Ishikawa (cell line): ENCODE measurements at regions not wholly inside any gene's neighbourhood (a gene's known extent, or its start where the extent isn't known, plus 50 kb on each side); places are given as distances from the start of the nearest gene placed in this dataset.

Source experiments
- CEBPB ChIP-seq: IDR thresholded peaks from 2 replicates; pipeline ENCODE4 v1.6.1; 2012
- CREB1 ChIP-seq: IDR thresholded peaks from 2 replicates; pipeline ENCODE4 v1.6.1; 2012; ENCODE audit warnings: low read depth
- EGR1 ChIP-seq: IDR thresholded peaks from 2 replicates; pipeline ENCODE4 v1.6.1; 2012
- EP300 ChIP-seq: IDR thresholded peaks from 2 replicates; pipeline ENCODE4 v1.6.1; 2012; ENCODE audit warnings: borderline replicate concordance
- FOXM1 ChIP-seq: IDR thresholded peaks from 2 replicates; pipeline ENCODE4 v1.6.1; 2012; ENCODE audit warnings: low read depth, borderline replicate concordance
- MAX ChIP-seq: IDR thresholded peaks from 2 replicates; pipeline ENCODE4 v1.6.1; 2012
- NFIC ChIP-seq: IDR thresholded peaks from 2 replicates; pipeline ENCODE4 v1.6.1; 2012
- RAD21 ChIP-seq: IDR thresholded peaks from 2 replicates; pipeline ENCODE4 v1.6.1; 2012; ENCODE audit warnings: low read depth
- REST ChIP-seq: IDR thresholded peaks from 2 replicates; pipeline ENCODE4 v1.6.1; 2012; ENCODE audit warnings: low read depth, mild to moderate bottlenecking
- TAF1 ChIP-seq: IDR thresholded peaks from 2 replicates; pipeline ENCODE4 v1.6.1; 2012; ENCODE audit warnings: low read depth, mild to moderate bottlenecking
- USF1 ChIP-seq: IDR thresholded peaks from 2 replicates; pipeline ENCODE4 v1.6.1; 2012
- YY1 ChIP-seq: IDR thresholded peaks from 2 replicates; pipeline ENCODE4 v1.6.1; 2012; ENCODE audit warnings: low read depth
- ZBTB7A ChIP-seq: IDR thresholded peaks from 2 replicates; pipeline ENCODE4 v1.6.1; 2012; ENCODE audit warnings: low read depth

GRCh38 chr18:60910534-60910933 is 422.7 kb upstream of the CDH20 start:
- TF ChIP-seq CREB1 (no peak), REST (no peak), EGR1 (no peak), TAF1 (no peak), YY1 (no peak), EP300 (no peak), MAX (no peak), CEBPB (no peak), NFIC (no peak), ZBTB7A (no peak), RAD21 (no peak), FOXM1 (no peak), USF1 (no peak)
